ENCODE measurements at regions not wholly inside any gene's neighbourhood (a gene's known extent, or its start where the extent isn't known, plus 50 kb on each side); places are given as distances from the start of the nearest gene placed in this dataset.

DNA sequence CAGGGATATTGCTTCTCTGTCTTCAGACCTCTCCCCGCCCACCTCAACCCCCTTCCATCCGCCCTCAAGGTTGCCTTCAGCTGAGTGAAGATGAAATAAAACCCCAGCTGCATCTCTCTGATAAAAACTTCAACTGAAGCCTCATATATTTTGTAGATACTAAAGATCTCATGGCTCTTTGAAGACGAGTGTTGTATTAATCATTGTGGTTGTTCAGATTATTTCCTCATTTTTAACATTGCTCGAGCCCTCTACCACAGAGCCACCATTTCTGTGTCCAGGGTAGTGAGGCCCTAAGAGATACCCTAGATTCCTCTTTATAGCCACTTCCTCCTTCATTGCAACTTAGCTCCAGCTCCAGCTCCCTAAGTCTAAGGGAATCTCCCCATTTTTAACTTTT is 312.8 kb upstream of the ZNF507 start:
- Mint-ChIP-seq H3K9me3 (no peaks in the 10 kb centered on the region), H3K27ac (no peak overlapping the region), H3K36me3 (no peaks in the 10 kb centered on the region), H3K4me3 (no peak overlapping the region), H3K4me1 (no peaks in the 10 kb centered on the region), H3K27me3 (peaks cover 5% of the 10 kb centered on the region)
- no peak for DNase-seq

DNA sequence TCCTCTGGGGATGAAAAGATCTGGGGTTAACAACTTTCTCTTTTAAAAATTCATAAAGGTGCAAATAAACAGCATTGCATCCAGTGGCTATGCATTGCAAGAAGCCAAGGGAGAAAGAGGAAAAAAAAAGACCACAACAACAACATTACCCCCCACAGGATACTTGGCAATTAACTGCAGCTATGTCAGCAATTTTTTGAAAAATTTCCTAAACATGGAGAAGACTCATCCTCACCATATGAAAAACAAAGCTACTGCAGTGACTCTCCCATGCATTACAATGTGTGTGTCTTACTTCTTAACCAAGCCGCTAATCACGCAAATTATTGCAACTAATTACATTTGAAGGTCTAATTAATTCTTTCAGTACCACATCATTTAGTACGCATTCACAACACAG is 309.8 kb upstream of the ZNF507 start:
- Mint-ChIP-seq H3K27me3 (peaks cover 13% of the 10 kb centered on the region), H3K4me3 (no peak overlapping the region), H3K36me3 (no peaks in the 10 kb centered on the region), H3K4me1 (no peaks in the 10 kb centered on the region), H3K9me3 (no peaks in the 10 kb centered on the region), H3K27ac (no peak overlapping the region)
- no peak for DNase-seq

- Mint-ChIP-seq H3K36me3 (no peaks in the 10 kb centered on the region), H3K4me1 (peaks cover 3% of the 10 kb centered on the region), H3K27ac (no peak overlapping the region), H3K9me3 (no peaks in the 10 kb centered on the region), H3K27me3 (peaks cover 38% of the 10 kb centered on the region), H3K4me3 (no peak overlapping the region)
- DNase-seq: no peak
Measured at GRCh38 chr19:32038021-32038920, 307.1 kb upstream of the ZNF507 start.

DNA sequence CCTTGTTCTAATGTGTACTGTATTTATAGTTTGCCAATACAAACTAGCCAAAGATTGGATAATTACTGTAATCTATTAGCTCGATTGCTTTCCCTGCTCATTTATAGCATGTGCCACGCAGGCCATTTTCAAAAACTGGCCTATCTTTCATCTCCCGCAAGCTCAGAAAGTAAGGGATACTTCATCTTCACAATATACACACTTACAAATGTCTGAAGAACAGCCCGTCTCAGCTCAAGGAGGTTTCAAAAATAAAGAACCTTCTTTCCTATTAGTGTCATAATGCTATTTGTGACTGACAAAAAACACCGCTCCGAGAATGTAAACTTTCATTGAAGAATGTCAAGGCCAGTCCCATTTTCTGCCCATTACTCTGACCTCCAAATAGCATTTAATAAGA is 306.4 kb upstream of the ZNF507 start:
- H3K27ac Mint-ChIP-seq: no peak overlapping the region
- no peaks in the 10 kb centered on the region for H3K36me3 Mint-ChIP-seq
- H3K4me3 Mint-ChIP-seq: no peak overlapping the region
- H3K27me3 Mint-ChIP-seq: peaks cover 42% of the 10 kb centered on the region
- H3K9me3 Mint-ChIP-seq: no peaks in the 10 kb centered on the region
- DNase-seq: no peak
- H3K4me1 Mint-ChIP-seq: peaks cover 3% of the 10 kb centered on the region

GRCh38 chr19:32039440-32039839 is 306.0 kb upstream of the ZNF507 start:
- H3K36me3 Mint-ChIP-seq: no peaks in the 10 kb centered on the region
- H3K4me1 Mint-ChIP-seq: peaks cover 3% of the 10 kb centered on the region
- H3K4me3 Mint-ChIP-seq: no peak overlapping the region
- DNase-seq: no peak
- no peaks in the 10 kb centered on the region for H3K9me3 Mint-ChIP-seq
- peaks cover 47% of the 10 kb centered on the region for H3K27me3 Mint-ChIP-seq
- no peak overlapping the region for H3K27ac Mint-ChIP-seq

DNA sequence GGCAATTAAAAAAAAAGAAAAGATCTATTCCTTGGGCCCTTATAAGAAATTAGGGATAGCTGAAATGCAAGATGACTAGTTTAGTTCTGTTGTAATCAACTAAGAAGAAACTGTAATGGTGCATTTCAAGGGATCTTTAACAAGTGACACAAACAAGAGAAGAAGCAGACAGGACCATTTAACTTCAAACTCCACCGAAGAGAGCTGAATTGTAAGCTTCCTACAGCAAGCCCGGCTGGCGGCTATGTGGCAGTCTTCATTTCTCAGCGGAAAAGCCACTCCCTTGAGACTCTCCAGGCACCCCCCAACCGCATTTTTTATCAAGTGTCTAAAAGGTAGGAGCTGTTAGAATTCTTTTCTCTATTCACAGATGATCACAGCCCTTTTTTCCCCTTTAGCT is 305.2 kb upstream of the ZNF507 start:
- Mint-ChIP-seq H3K27ac (no peak overlapping the region), H3K4me1 (peaks cover 3% of the 10 kb centered on the region), H3K36me3 (no peaks in the 10 kb centered on the region), H3K27me3 (peaks cover 50% of the 10 kb centered on the region), H3K9me3 (no peaks in the 10 kb centered on the region), H3K4me3 (no peak overlapping the region)
- DNase-seq: no peak

- peak; percentile 13 for DNase-seq
- H3K27me3 Mint-ChIP-seq: peaks cover 56% of the 10 kb centered on the region
- no peaks in the 10 kb centered on the region for H3K9me3 Mint-ChIP-seq
- H3K4me3 Mint-ChIP-seq: no peak overlapping the region
- no peak overlapping the region for H3K27ac Mint-ChIP-seq
- H3K4me1 Mint-ChIP-seq: peaks cover 3% of the 10 kb centered on the region
- no peaks in the 10 kb centered on the region for H3K36me3 Mint-ChIP-seq
Measured at GRCh38 chr19:32041681-32042292, 303.6 kb upstream of the ZNF507 start.

DNA sequence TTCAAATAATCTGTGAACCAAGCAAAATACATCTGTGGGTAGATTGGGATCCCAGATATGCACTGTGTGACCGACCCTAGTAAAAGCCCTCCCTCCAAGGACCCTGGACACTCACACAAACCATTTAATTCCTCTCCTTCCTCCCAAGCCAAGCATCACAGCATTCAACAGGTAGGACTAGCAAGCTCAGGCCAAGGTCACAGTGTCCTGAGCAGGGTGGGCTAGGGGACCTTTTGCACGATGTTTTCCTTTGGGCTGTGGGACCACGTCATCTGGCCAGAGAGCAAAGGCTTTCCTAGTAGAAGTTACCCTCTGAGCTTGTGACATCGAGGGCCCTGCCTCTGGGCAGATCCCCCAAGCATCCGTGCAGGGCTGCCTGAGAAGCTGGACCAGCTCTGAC is 297.6 kb upstream of the ZNF507 start:
- DNase-seq: no peak
- no peaks in the 10 kb centered on the region for H3K4me1 Mint-ChIP-seq
- H3K36me3 Mint-ChIP-seq: no peaks in the 10 kb centered on the region
- H3K4me3 Mint-ChIP-seq: no peak overlapping the region
- peaks cover 1% of the 10 kb centered on the region for H3K9me3 Mint-ChIP-seq
- peaks cover 33% of the 10 kb centered on the region for H3K27me3 Mint-ChIP-seq
- H3K27ac Mint-ChIP-seq: no peak overlapping the region

DNA sequence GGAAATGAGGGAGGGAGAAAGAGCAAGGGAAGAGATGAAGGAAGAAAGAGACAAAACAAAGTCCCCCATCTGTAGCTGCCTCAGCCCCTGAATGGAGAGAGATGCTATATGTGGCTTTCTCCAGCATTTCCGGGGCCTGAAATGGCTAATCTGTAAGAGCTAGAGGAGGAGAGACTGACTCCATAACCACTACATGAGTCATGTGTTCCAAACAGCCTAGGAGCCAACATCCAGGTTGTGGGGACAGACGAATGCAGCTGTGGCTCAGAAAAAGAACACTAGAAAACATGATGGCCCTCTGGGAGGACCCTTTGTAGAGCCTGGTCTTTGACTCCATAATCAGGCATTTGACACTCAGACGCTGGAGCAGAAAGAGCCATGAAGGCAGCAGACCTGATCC is 292.0 kb upstream of the ZNF507 start:
- Mint-ChIP-seq H3K27ac (no peak overlapping the region), H3K4me3 (no peak overlapping the region), H3K9me3 (peaks cover 1% of the 10 kb centered on the region), H3K4me1 (no peaks in the 10 kb centered on the region), H3K36me3 (no peaks in the 10 kb centered on the region), H3K27me3 (no peaks in the 10 kb centered on the region)
- no peak for DNase-seq

- no peak for DNase-seq
- Mint-ChIP-seq H3K27ac (no peak overlapping the region), H3K9me3 (peaks cover 1% of the 10 kb centered on the region), H3K36me3 (no peaks in the 10 kb centered on the region), H3K27me3 (no peaks in the 10 kb centered on the region), H3K4me3 (no peak overlapping the region), H3K4me1 (no peaks in the 10 kb centered on the region)
Measured at GRCh38 chr19:32053861-32054260, 291.5 kb upstream of the ZNF507 start.

DNA sequence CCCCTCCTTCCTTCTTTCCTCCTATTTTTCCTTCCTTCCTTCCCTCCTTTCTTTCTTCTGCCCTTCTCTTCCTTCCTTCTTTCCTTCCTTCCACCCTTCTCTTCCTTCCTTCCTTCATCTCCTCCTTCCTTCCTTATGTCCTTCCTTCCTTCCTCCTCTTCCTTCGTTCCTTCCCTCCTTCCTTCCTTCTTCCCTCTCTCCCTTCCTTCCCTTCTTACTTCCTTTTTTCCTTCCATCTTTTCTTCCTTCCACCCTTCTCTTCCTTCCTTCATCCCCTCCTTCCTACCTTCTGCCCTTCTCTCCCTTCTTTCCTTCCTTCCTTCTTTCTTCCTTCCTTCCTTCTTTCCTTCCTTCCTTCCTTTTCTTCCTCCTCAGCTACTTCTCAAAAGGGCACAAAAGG is 287.3 kb upstream of the ZNF507 start:
- Mint-ChIP-seq H3K27me3 (no peaks in the 10 kb centered on the region), H3K4me1 (no peaks in the 10 kb centered on the region), H3K27ac (no peak overlapping the region), H3K9me3 (no peaks in the 10 kb centered on the region), H3K4me3 (no peak overlapping the region), H3K36me3 (no peaks in the 10 kb centered on the region)
- DNase-seq: no peak

DNA sequence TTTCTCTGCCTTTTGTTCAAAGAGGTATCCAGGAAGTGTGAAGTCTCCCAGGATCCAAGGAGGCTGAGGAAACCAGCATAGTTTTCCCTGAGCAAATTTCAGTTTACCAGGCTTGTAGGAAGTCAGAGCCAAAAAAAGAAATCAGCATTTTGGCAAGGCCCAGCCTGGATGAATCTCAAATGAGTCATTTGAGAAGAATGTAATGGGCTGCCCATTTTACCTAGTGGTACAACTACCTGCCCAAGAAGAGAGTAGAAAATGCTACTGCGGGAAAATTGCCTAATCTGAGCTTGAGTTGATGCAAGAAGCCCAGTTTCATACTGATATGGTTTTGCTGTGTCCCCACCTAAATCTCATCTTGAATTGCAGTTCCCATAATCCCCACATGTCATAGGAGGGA is 284.1 kb upstream of the ZNF507 start:
- Mint-ChIP-seq H3K4me1 (no peaks in the 10 kb centered on the region), H3K36me3 (no peaks in the 10 kb centered on the region), H3K9me3 (no peaks in the 10 kb centered on the region), H3K27me3 (no peaks in the 10 kb centered on the region), H3K27ac (no peak overlapping the region), H3K4me3 (no peak overlapping the region)
- DNase-seq: no peak

GRCh38 chr19:32063601-32064000 is 281.8 kb upstream of the ZNF507 start:
- Mint-ChIP-seq H3K9me3 (no peaks in the 10 kb centered on the region), H3K4me1 (no peaks in the 10 kb centered on the region), H3K36me3 (no peaks in the 10 kb centered on the region), H3K4me3 (no peak overlapping the region), H3K27me3 (no peaks in the 10 kb centered on the region), H3K27ac (no peak overlapping the region)
- DNase-seq: no peak

- no peaks in the 10 kb centered on the region for H3K27me3 Mint-ChIP-seq
Measured at GRCh38 chr19:32066056-32066455, 279.4 kb upstream of the ZNF507 start.

DNA sequence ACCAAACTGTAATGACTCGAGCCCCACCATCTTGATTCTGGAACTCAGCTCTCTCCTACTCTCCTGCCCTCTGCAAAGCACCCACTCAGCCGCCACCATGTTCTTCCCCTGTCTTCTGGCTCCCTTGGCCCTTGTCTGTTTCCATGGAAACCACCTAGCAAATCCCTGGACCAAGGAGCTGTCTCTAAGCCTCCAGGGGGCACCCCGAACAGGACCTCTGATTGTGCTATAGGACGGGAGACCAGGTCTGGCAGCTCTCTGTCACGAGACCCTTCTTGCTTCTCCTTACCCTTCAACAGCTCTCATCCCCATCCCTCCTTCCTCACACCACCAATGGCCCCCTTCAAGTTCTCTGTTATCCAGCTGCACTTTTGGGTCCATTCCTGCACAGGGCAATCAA is 277.7 kb upstream of the ZNF507 start:
- H3K9me3 Mint-ChIP-seq: no peaks in the 10 kb centered on the region
- no peaks in the 10 kb centered on the region for H3K36me3 Mint-ChIP-seq
- no peaks in the 10 kb centered on the region for H3K27me3 Mint-ChIP-seq

More at GRCh38 chr19:32066056-32066455, 279.4 kb upstream of the ZNF507 start:
- Mint-ChIP-seq H3K4me1 (no peaks in the 10 kb centered on the region), H3K4me3 (no peak overlapping the region), H3K27ac (no peak overlapping the region), H3K9me3 (no peaks in the 10 kb centered on the region), H3K36me3 (no peaks in the 10 kb centered on the region)
- no peak for DNase-seq

GRCh38 chr19:32068793-32069192 is 276.6 kb upstream of the ZNF507 start:
- Mint-ChIP-seq H3K36me3 (no peaks in the 10 kb centered on the region), H3K27me3 (no peaks in the 10 kb centered on the region), H3K27ac (no peak overlapping the region)

More for the DNA sequence above, 277.7 kb upstream of the ZNF507 start:
- no peak for DNase-seq
- Mint-ChIP-seq H3K27ac (no peak overlapping the region), H3K4me3 (no peak overlapping the region), H3K4me1 (no peaks in the 10 kb centered on the region)

More at GRCh38 chr19:32068793-32069192, 276.6 kb upstream of the ZNF507 start:
- Mint-ChIP-seq H3K4me3 (no peak overlapping the region), H3K4me1 (no peaks in the 10 kb centered on the region), H3K9me3 (no peaks in the 10 kb centered on the region)
- DNase-seq: no peak
